ELF-1 (cell line): ENCODE measurements at regions not wholly inside any gene's neighbourhood (a gene's known extent, or its start where the extent isn't known, plus 50 kb on each side); places are given as distances from the start of the nearest gene placed in this dataset.
"Not testable (repeated sequence)": the region's sequence is repeated elsewhere in the genome, so short reads cannot be mapped to it uniquely, and the experiment has no call there.

Source experiments
- DNase-seq: peaks from one replicate; pipeline ENCODE4 v3.0.0-alpha.2; 2016; ENCODE audit warnings: low read depth, low spot score

DNA sequence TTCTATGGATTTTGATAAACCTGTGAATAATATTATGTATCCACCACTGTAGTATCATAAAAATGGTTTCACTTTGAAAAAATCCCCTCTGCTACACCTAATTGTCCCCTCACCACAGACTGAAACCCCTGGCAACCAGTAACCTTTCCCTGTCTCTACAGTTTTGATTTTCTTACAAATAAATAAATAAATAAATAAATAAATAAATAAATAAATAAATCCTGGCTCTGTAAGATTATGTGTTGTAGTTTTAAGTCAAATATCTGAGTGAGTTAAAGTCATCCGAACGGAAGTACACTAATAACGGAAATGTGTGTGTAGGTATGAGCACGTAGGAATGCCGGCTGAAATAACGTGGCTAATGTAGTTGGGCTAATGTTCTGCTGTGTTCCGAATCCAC is 641.5 kb downstream of the GABRG1 start:
- no peak for DNase-seq

DNA sequence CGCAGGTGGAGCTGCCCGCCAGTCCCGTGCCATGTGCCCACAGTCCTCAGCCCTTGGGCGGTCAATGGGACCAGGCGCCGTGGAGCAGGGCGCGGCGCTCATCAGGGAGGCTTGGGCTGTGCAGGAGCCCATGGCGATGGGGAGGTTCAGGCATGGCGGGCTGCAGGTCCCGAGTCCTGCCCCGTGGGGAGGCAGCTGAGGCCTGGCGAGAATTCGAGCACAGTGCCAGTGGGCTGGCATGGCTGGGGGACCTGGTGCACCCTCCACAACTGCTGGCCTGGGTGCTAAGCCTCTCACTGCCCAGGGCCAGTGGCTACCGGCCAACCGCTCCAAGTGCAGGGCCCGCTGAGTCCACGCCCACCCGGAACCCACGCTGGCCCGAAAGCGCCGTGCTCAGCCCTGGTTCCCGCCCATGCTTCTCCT is 646.5 kb downstream of the GABRG1 start:
- DNase-seq: no peak

DNA sequence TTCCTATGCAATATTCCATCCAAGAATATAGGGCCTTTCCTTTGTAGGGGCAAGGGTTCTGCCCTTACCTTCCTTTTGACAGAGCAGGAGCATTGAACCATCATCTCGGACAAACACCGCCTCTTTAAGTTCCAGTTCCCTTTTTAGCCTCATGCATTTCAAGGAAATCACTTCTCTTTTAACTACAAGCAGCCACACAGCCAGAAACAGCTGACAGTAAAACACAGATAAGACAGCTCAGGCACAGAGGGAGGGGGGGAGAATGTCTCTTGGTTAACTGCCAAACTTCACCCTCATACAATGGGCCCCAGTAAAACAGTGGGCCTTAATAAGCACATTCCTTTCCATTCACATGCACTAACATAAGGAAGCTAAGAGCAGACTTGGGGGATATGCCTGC is 648.3 kb downstream of the GABRG1 start:
- no peak for DNase-seq

DNA sequence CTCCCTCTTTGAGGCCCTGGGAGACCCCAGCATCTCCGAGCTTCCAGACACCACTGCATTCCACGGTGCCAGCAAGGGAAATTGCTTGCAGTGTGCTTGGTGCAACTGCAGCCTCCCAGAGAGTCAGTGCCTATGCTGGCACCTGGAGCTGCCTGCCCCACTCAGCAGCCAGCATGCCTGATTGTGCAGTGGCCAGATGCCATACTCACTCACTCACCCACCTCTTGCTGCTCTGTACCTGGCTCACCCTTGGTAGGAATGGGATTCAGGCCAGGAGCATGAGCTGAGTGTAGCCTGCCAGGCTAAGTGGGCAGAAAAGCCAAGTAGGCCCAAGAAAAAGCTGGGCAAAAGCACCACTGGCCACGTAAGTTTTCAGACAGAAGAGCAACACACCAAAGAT is 651.4 kb downstream of the GABRG1 start:
- DNase-seq: no peak

DNA sequence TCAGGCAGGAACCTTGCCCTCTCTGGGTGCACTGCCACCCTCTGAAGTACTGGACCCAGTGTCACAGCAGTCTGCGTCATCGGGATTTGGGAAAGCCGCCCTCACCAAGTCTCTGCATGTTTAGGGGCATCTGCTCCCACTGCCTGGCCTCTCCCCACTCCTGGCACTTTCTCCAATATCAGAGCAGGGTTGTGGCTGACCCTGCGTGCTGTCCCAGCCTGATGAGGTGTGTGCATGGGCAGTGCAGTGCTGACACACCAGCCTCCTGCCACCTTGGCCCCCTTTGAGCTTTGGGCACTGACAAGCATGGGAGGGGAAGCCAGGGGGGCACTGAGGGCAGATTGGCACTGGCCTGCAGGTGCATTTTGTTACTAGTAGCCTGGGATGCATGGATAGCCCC is 652.5 kb downstream of the GABRG1 start:
- DNase-seq: no peak

DNA sequence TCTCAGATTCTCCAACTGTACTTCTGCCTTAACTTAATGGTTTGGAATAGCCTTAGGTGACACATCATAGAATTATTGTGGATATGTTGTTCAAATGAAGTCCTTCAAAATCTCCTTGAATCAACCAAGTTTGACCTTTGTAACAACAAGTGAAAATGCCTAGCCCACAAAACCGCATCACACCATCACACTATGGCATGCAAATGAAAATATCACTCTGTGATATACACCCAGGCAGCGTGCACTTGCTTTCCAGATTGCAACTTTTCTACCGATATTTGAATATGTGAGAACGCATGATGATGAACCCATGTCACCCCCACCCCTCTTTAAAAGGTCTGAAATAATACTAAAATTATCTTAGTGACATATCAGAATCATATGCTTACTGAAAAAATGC is 656.7 kb downstream of the GABRG1 start:
- DNase-seq: no peak

DNA sequence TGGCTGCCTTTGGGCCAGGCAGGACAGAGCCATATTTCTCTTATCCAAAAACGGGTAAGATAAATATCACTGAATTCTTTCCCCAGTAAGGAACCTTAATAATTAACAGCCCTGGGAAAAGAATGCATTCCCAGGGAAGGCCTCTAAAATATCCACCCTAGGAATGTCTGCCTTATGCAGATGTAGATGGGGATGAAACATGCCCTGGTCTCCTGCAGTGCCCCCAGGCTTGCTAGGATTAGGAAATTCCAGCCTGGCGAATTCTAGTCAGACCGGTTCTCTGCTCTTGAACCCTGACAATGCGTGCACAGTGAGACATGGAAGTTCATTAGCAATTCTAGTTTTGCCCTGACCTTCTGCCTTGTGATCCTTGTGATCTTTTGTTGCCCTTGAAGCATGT is 663.7 kb downstream of the GABRG1 start:
- peak; percentile 1 for DNase-seq

DNA sequence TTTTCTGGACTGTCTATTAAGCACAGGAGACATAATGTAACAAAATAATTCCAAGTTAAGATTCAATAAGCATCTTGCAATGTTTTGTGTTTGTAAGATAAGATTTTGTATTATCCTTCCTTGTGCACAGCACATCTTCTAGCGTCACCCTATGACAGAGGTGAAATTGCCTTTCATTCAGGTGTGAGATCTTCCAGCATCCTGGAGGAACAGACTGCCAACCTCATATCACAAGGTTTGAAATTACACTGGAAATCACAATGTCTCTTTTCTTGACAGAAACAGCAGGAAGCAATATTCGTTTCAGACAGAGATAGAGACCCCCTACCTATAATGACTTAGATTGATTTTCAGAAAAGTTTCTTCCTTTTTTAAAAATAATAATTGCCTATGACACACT is 668.6 kb downstream of the GABRG1 start:
- no peak for DNase-seq

DNA sequence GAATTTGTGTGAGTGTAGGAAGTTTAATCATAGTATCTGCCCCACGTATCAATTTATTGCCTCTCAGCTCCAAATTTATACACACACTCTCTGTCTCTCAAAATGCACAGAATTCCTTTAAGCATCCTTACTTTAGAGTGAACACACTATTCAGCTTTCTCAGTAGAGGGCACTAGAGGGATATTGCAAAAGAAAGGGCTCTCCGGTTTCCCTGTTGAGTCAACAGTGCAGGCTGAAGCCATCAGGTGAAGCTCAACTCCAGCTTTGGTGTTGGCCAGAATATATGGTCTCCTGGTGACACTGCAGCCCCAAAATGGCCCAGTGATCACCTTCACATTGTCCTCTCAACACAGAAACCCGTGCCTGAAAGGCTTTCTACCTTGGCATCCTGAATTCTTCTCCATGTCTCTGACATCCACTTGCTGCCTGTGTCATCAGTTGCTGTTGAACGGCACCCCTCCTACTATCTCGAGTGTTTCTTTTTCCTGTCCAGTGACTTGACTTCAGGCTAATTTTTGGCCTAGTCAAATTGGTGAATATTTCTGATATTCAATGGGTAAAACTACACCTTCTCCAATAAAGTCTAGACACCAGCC is 670.5 kb downstream of the GABRG1 start:
- peak; percentile 4 for DNase-seq

DNA sequence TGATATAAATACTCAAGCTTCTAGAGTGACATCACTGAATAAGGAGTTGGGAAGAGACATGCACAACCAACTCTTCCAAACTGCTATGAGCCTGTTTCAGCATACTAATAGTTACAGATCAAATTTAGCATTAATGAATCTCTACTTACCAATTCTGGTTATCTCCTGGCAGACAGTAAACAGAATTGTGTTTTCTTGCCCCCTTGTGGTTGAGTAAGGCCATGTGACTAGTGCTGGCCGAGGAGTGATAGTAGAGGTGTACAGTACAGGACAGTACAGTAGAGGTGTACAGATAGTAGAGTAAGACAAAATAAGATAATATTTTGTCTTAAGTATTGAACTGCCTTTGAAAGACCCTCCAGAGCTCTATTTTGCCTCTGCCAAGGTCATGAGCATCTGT is 681.4 kb downstream of the GABRG1 start:
- DNase-seq: peak; percentile 2

DNA sequence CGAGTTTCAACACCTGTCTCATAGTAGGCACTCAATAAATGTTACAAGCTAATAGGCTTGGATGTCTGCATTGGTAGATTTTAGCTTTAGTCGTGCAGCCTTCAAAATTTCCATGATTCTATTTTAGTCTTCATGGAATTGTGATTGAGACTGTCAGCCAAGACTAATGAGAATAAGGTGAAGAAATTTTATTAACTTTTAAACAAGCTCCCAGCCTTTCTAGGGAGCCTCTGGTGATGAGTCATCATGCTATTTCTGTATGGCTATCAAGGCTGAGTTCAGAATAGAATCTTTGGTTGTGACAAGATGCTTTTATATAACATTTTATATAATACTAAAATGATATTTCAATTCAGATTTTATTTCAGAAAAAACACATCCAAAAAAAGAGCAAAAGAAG is 685.8 kb downstream of the GABRG1 start:
- no peak for DNase-seq

DNA sequence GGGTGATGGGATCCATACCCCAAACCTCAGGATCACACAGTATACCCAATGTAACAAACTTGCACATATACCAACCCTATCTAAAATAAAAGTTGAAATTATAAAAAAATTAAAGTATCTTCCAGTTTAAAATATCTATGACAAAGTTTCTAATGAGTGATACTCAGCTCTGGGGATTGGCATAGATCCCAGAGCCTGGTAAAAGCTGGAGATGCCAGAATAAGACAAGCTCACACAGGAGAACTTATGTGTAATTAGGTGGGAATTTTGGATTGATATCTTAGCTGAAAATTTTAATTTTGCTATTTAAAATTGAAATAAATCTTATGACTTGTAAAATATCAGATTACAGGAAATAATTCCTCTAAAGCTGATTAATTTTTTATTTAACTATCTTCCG is 686.5 kb downstream of the GABRG1 start:
- DNase-seq: no peak

DNA sequence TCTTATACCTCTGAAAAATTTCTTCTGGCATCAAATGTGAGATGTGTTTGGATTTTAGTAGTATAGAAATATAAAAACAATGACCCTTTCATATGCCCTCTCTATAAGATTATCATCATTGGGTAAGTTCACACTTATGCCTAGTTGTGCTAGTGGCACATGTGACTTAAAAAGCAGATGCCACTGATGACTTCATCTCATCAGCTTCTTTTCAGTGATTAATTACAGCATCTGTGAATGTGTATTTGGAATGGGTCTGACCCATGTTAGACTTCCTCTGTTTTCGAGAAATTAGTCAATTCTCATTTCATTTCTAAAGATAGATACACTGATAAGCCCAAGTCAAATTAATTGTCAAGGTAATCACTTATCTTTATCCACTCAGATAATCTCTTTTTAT is 698.7 kb downstream of the GABRG1 start:
- DNase-seq: no peak

DNA sequence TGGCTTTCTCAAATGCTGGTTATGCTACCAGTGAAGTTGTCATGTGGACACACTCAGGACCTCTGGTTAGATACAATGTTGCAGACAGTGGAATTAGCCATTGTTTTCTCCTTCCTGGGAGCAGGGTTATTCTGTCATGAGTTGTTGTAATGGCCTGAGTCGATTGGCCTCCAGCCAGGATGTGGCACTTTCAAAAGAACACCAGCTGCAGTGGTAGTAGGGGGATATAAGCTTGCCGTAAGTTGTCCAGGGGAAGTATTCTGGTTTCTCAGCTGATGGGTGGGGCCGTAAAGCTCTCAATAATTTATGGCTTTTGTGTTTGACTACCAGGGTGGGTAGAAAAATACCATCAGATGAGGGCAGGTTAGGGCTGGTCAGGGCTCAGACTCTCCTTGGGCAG is 697.5 kb upstream of the GNPDA2 start:
- DNase-seq: no peak

DNA sequence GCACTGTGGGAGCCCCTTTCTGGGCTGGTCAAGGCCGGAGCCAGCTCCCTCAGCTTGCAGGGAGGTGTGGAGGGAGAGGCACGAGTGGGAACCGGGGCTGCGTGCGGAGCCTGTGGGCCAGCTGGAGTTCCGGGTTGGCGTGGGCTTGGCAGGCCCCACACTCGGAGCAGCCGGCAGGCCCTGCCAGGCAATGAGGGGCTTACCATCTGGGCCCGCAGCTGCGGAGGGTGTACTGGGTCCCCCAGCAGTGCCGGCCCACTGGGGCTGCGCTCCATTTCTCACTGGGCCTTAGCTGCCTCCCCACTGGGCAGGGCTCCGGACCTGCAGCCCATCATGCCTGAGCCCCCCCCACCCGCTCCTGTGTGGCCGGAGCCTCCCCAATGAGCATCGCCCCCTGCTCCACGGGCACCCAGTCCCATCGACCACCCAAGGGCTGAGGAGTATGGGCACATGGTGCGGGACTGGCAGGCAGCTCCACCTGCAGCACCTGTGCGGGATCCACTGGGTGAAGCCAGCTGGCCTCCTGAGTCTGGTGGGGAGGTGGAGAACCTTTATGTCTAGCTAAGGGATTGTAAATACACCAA is 693.8 kb upstream of the GNPDA2 start:
- not testable (repeated sequence) for DNase-seq

DNA sequence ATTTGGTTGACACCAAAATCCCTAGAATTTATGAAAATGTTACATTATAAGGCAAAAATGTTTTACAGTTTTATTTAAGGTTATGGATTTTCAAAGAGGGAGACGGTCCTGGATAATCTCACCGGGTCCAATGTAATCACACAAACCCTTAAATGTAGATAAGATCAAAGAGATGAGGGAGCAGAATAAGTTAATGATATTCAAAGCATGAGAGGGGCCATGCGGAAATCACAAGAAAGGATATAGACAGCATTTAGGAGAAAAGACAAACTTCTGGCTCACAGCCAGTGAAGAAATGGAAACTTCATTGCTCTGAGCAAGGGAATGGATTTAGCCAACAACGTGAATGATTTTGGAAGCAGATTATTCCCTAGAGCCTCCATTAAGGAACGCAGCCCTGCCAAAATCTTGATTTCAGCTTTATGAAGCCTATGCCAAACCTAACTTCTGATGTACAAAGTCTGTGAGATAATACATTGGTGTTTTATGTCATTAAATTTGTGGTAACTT is 684.4 kb upstream of the GNPDA2 start:
- DNase-seq: no peak

DNA sequence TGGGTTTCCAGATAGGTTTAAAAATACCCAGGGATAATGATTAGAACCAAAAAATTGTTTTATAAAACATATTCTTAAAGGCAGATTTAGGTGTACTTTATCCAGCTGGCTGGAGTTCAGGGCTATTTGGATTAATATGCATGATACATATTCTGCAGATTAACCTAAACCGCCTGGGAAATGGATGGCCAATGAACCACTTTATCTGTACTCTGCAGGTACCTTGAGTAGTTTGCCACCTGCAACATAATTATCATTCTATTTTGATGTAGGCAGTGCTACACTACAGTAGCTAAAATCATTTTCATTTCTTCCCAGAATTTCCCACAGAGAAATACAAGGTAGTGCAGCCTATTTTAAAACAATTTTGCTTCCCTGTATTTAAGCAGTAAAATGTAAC is 683.2 kb upstream of the GNPDA2 start:
- DNase-seq: no peak

DNA sequence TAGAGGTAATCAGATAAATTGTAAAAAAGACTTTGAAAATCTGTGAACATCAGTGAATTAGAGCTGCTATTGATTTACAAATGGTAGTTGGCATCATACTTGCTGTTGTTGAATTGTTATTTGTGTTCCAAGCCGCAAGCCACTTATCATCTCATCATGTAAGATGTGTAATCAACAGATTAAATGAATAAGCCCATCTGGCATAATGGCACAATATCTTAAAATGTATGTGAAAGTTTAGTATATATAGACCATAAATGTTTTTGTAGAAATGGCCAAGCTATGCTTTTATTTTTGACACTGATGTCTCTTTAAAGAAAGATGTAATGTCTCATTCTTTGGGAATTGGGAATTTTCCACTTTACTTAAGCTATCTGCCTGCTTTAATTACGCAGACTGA is 682.6 kb upstream of the GNPDA2 start:
- no peak for DNase-seq

DNA sequence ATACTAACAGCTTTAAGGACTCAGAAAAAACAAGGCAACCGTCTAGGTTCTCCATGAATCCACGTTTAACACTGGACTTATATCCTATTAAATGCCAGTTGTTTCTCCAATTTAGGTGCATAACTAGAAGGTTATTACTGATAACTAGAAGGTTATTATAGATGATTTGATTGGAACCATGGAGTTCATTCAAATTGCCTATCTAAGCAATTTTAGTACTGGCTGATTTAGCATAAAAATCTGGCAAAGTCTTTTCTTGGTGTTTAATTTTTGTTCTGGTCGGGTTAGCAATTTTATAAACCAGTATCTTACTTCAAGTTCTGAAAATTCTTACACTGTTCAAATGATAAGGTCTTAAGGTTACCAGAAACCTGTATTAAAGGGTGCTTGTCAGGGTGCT is 672.8 kb upstream of the GNPDA2 start:
- DNase-seq: no peak

DNA sequence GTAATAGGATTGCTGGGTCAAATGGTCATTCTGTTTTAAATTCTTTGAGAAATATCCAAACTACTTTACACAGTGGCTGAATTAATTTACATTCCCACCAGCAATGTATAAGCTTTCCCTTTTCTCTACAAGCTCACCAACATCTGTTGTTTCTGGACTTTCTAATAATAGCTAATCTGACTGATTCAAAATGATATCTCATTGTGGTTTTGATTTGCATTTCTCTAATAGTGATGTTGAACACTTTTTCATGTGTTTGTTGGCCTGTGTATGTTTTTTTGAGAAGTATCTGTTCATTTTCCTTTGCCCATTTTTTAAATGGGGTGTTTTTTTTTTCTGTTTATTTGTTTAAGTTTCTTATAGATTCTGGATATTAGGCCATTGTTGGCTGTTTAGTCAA is 659.0 kb upstream of the GNPDA2 start:
- no peak for DNase-seq

DNA sequence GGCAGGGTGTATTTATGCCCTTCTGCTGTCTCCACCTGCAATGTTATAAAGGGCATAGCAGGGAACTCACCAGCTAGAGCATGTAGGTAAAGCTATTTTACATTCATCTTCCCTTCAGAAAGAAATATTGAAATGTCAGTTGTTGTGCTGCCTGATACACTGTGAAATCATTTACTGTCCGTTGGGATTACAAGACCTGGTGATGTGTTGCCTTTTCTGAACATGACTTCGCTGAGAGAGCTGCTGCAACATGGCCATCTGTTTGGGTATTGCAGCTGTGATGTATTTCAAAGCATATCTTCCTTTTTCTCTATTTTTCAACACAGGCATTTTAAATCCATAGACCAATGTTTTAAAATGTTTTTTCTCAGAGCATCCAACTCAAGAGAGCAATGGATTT is 644.1 kb upstream of the GNPDA2 start:
- DNase-seq: no peak

DNA sequence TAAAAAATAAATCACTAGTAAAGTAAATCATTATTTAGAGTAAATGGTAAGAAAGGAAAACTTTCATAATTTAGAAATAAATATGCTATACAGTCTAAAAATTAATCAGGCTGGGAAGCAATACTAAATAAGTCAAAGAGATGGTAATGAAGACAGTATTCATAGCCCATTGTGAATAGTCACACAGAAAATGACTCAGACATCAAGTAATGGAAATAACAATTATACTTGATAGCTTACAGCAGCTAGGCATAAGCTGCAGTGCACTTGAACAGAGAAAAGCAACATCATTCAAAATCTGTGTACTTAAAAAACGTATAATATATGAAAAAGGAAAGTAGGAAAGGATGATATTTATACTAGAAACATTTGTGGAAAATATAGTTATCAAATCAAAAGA is 642.5 kb upstream of the GNPDA2 start:
- DNase-seq: no peak

DNA sequence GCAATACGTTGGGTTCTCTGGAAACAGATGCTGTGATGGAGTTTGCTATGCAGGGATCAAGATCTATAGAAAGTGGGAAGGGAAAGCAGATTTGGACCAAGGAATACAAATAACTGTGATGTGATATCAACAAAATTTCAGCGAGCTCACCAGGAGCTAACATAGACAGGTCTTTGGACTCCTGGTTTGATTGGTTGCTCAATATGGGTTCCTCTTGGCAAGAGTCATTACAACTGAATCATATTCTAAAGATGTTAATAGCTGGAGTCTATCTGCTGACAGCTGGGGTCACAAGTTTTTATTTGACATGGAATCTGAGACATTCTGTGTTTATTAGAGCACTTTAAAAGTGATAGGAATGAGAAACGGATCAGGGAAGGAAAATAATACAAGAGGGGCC is 637.6 kb upstream of the GNPDA2 start:
- DNase-seq: no peak
